OCI-LY3 (cell line): ENCODE measurements at regions not wholly inside any gene's neighbourhood (a gene's known extent, or its start where the extent isn't known, plus 50 kb on each side); places are given as distances from the start of the nearest gene placed in this dataset.

ENCODE experiments used
- H2AFZ ChIP-seq: fragments of 200-600, 300-600 bp; shearing (Covaris generic); 2 replicates; pipeline ENCODE4 v1.6.0; 2014; ENCODE audit warnings: antibody characterized with exemption, low read depth, low read length
- H3K27ac ChIP-seq: fragments of 200-600, 300-600 bp; sonication (generic); 2 replicates; pipeline ENCODE4 v1.5.1; 2014; ENCODE audit warnings: mild to moderate bottlenecking, low read length, moderate library complexity, mixed read lengths
- H3K27me3 ChIP-seq: fragments of 200-600, 300-600 bp; sonication (generic); 2 replicates; pipeline ENCODE4 v1.6.1; 2014; ENCODE audit warnings: low read depth, low read length, mixed read lengths
- H3K36me3 ChIP-seq: fragments of 200-600, 300-600 bp; sonication (generic); replicated peaks from 2 replicates; pipeline ENCODE3; 2014; ENCODE audit warnings: low read depth, low read length, mixed read lengths
- H3K4me1 ChIP-seq: fragments of 300-600, 200-600 bp; sonication (generic); 2 replicates; pipeline ENCODE4 v1.6.1; 2014; ENCODE audit warnings: low read length, mixed read lengths
- H3K4me2 ChIP-seq: fragments of 200-600, 300-600 bp; sonication (generic); 2 replicates; pipeline ENCODE4 v1.6.1; 2014; ENCODE audit warnings: low read length, mixed read lengths
- H3K4me3 ChIP-seq: fragments of 300-600, 200-600 bp; sonication (generic); 2 replicates; pipeline ENCODE4 v1.5.1; 2014; ENCODE audit warnings: antibody characterized with exemption, mild to moderate bottlenecking, low read length, moderate library complexity
- H3K79me2 ChIP-seq: fragments of 300-600, 200-600 bp; shearing (Covaris generic); 2 replicates; pipeline ENCODE4 v1.6.1; 2014; ENCODE audit warnings: mild to moderate bottlenecking, low read length, mixed read lengths
- H3K9ac ChIP-seq: fragments of 300-600, 200-600 bp; shearing (Covaris generic); 2 replicates; pipeline ENCODE4 v1.6.0; 2014; ENCODE audit warnings: mild to moderate bottlenecking, low read length, moderate library complexity
- H3K9me3 ChIP-seq: fragments of 200-600, 300-600 bp; shearing (Covaris generic); 2 replicates; pipeline ENCODE4 v1.6.1; 2014; ENCODE audit warnings: low read length, mixed read lengths; ENCODE audit not compliant: insufficient read depth
- H4K20me1 ChIP-seq: fragments of 200-600, 300-600 bp; sonication (generic); 2 replicates; pipeline ENCODE4 v1.6.1; 2016; ENCODE audit warnings: low read length, mixed read lengths; ENCODE audit not compliant: insufficient read depth
- EZH2phosphoT487 ChIP-seq: fragments of 200-600 bp; shearing (Covaris generic); IDR thresholded peaks from 2 replicates; pipeline ENCODE4 v1.6.1; 2018; ENCODE audit warnings: antibody characterized with exemption, mixed run types, low read depth
- TF ChIP-seq, protein P1 (sequence below): fragments of 200-600, 300-600 bp; sonication (generic); IDR thresholded peaks from 2 replicates; pipeline ENCODE4 v1.5.1; 2014; ENCODE audit warnings: antibody characterized with exemption, low read length, low read depth

DNA sequence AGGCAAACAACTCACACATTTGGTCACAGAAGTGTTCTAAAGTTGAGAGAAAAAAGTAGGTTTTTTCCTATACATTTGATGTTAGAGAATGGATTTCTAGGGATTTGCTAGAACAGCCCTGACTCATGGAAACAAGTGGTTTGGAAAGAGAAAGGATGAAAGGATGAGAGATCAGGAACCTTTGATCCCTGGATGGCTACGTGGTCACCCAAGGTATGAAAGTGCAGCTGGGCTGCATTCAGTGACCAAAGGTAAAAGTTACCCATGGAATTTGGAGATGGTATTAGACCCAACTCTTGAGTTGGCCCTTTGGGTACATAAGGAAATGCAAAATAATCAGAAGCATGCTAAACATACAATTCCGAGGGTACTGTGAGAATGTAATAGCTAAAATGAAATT is 61.3 kb upstream of the SPIN1 start:
- no peak overlapping the region for H3K27ac ChIP-seq

DNA sequence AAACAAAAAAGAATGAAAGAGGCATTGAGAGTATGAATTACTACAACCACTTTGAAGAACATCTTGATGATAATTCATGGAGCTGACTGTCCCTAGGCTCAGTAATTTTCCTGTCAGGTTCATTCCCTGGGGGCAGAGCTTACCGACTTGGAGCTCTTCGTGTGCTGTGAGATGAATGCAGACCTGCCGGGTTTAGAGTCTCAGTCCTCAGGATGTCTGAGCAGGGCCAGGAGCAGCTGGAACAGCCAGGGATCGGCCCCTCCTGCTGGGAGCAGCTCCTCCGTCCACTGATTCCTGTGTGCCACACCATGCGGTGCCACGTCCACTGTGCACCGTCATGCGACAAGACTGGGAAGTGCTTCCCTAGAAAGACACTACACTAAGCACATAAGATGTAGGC is 62.2 kb upstream of the SPIN1 start:
- Histone ChIP-seq H3K4me2 (no peak overlapping the region), H3K4me1 (no peaks in the 10 kb centered on the region), H2AFZ (no peak overlapping the region), H3K79me2 (no peaks in the 10 kb centered on the region), H3K4me3 (no peak overlapping the region), H3K9me3 (no peaks in the 10 kb centered on the region), H3K27ac (no peak overlapping the region), H3K36me3 (no peaks in the 10 kb centered on the region), H4K20me1 (no peaks in the 10 kb centered on the region), H3K27me3 (no peaks in the 10 kb centered on the region), H3K9ac (no peak overlapping the region)
- no peak for TF ChIP-seq EZH2phosphoT487
- TF ChIP-seq, protein P1, sequence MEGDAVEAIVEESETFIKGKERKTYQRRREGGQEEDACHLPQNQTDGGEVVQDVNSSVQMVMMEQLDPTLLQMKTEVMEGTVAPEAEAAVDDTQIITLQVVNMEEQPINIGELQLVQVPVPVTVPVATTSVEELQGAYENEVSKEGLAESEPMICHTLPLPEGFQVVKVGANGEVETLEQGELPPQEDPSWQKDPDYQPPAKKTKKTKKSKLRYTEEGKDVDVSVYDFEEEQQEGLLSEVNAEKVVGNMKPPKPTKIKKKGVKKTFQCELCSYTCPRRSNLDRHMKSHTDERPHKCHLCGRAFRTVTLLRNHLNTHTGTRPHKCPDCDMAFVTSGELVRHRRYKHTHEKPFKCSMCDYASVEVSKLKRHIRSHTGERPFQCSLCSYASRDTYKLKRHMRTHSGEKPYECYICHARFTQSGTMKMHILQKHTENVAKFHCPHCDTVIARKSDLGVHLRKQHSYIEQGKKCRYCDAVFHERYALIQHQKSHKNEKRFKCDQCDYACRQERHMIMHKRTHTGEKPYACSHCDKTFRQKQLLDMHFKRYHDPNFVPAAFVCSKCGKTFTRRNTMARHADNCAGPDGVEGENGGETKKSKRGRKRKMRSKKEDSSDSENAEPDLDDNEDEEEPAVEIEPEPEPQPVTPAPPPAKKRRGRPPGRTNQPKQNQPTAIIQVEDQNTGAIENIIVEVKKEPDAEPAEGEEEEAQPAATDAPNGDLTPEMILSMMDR: no peak

More for the DNA sequence above, 61.3 kb upstream of the SPIN1 start:
- H3K27me3 ChIP-seq: no peaks in the 10 kb centered on the region
- no peak overlapping the region for H3K4me2 ChIP-seq
- H3K4me3 ChIP-seq: no peak overlapping the region
- no peaks in the 10 kb centered on the region for H3K79me2 ChIP-seq
- H2AFZ ChIP-seq: no peak overlapping the region
- H4K20me1 ChIP-seq: no peaks in the 10 kb centered on the region
- H3K36me3 ChIP-seq: no peaks in the 10 kb centered on the region
- no peaks in the 10 kb centered on the region for H3K4me1 ChIP-seq
- H3K9me3 ChIP-seq: no peaks in the 10 kb centered on the region
- no peak overlapping the region for H3K9ac ChIP-seq
- no peak for TF ChIP-seq EZH2phosphoT487
- TF ChIP-seq, protein P1: no peak

DNA sequence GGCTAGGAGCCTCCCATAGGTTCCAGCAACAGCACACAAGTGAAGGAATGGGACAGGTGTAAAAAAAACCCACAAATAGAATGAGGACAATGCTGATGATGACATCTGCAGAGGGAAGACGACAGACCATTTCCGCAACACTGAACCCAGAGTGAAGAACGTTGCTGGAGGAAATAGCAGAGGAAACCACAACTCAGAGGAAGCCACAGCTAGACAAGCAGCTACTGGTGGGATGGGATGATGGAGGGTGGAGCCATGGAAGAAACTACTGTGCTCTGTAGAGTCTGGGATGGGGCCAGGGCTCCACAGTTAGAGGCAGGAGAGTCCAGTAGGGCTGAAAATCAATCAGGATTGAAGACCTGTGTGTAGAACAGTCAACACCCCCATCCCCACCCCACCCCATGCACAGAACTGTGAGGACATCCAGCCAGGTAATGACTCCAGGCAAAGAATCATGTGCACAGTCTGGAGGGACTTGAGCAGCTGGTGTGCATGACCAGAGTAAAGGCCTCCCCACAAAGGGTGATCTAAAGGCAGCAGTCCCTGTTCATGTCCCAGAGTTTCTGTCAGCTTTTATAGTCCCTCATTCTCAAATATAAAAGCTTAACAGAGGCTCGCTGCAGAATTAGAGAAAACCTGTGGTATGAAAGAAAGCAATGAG is 65.2 kb upstream of the SPIN1 start:
- no peak overlapping the region for H3K4me2 ChIP-seq
- no peaks in the 10 kb centered on the region for H3K36me3 ChIP-seq
- no peak overlapping the region for H3K4me3 ChIP-seq
- H3K4me1 ChIP-seq: no peaks in the 10 kb centered on the region
- no peak for TF ChIP-seq EZH2phosphoT487
- TF ChIP-seq, protein P1: no peak
- H3K79me2 ChIP-seq: no peaks in the 10 kb centered on the region
- no peaks in the 10 kb centered on the region for H3K9me3 ChIP-seq
- no peaks in the 10 kb centered on the region for H3K27me3 ChIP-seq
- no peak overlapping the region for H3K27ac ChIP-seq
- H2AFZ ChIP-seq: no peak overlapping the region
- H4K20me1 ChIP-seq: no peaks in the 10 kb centered on the region
- no peak overlapping the region for H3K9ac ChIP-seq

DNA sequence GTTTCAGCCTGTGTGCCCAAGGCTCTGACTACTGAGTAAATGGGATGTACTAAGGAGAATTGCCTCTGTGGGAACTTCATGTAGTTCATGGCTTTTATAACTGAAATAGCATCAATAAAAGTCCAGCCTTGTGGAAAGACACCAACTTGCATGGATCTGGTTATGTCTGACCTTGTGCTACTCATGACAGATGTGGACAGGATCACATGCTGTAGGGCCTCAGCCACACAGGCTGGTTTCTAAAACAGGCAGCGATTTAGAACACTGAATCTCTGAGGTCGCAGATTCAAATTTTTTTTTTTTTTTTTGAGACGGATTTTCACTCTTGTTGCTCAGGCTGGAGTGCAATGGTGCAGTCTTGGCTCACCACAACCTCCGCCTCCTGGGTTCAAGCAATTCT is 66.5 kb upstream of the SPIN1 start:
- Histone ChIP-seq H3K9ac (no peak overlapping the region), H3K4me1 (no peaks in the 10 kb centered on the region), H3K27ac (no peak overlapping the region)

More for the DNA sequence above, 66.5 kb upstream of the SPIN1 start:
- Histone ChIP-seq H4K20me1 (no peaks in the 10 kb centered on the region), H3K4me2 (no peak overlapping the region), H3K79me2 (no peaks in the 10 kb centered on the region), H2AFZ (no peak overlapping the region), H3K4me3 (no peak overlapping the region), H3K36me3 (no peaks in the 10 kb centered on the region), H3K27me3 (no peaks in the 10 kb centered on the region), H3K9me3 (no peaks in the 10 kb centered on the region)
- no peak for TF ChIP-seq EZH2phosphoT487
- TF ChIP-seq, protein P1: no peak
